Dermis microvascular lymphatic vessel endothelial cell (primary cell): ENCODE measurements at regions not wholly inside any gene's neighbourhood (a gene's known extent, or its start where the extent isn't known, plus 50 kb on each side); places are given as distances from the start of the nearest gene placed in this dataset.

ENCODE experiments used
- DNase-seq, 2 donors: peaks; one replicate each; pipeline versions ENCODE4 v3.0.0 to v3.0.0-alpha.2; 2010; ENCODE audit warnings: low read depth in 2 of 2

DNA sequence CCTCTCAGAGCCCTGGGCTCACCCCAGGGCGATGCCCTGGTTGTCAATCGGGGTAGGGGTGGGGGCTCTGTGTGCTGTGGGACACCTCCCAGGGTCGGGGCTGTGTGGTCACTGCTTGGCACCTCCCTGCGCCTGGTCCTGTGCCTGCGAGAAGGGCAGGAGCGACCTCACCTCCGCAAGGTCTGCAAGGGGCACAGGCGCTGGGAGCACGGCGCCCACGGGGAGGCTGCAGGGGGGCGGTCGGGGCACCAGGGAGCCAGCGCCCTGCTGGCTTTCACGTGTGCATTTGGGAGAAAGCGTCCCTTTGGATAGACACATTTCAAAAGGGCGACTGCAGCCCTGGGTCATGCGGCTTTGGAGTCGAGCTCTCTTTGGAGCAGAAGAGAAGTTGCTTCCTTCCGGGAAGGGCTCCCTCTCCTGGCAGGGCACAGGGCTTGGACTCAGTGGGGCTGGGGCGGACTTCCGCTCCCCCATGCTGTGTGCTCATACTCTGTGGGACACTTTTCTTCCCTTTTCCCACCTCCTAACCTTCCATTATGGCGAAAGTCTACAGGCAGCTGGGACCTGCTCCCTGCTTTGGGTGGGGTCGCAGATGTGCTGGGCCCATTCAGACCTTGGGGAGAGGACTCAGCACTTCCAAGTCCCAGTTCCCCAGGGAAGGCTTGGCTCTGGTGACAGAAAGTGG lies 52.9 kb upstream of the SLC28A3 start:
- no peak for DNase-seq

DNA sequence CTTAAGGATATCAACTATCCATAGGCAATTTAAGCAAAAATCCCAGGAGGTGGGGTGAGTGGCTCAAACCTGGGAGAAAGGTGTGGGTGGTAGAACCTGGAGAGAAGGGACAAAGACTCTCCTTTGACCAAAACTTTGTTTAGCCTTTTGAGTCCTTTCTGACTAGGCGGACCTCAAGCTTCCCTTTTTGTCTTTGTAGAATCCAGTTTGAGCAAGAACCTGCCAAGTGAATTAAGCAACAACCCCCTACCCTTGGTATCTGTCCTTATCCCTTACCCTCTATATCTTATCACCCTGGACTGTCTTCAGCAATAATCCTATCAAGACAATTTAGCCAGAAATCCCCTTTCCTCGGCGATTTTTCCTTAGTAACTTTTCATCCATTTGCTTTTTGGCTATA lies 53.5 kb upstream of the SLC28A3 start:
- DNase-seq, result no peak

DNA sequence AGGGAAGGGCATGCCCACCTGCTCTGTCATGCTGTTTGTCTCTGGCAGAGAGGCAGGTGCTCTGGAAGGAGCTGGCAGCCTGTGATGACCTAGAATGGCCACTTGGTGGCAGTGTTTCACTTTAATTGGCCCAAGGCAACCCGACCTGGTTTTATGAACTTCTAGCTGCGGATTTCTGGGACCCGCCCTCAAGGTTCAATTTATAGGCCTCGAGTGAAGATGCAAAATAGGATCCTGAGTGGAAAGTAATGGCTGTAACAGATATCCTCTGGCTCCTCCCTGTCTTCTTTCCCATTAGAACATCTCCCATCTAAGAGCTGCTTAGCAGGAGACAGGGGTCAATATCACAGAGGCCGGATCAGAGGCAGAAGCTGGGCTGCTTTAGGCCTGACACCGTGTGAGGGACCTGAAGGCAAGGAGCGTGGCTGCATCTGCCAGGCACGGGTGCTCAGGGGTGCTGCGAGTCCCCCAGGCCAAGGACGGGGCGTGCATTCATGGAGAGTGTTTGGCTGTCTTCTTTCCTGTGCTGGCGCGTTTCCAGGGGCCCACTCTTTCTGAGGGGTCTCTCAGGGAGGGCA lies 56.7 kb upstream of the SLC28A3 start:
- DNase-seq, result peak; percentile 28 to 75

DNA sequence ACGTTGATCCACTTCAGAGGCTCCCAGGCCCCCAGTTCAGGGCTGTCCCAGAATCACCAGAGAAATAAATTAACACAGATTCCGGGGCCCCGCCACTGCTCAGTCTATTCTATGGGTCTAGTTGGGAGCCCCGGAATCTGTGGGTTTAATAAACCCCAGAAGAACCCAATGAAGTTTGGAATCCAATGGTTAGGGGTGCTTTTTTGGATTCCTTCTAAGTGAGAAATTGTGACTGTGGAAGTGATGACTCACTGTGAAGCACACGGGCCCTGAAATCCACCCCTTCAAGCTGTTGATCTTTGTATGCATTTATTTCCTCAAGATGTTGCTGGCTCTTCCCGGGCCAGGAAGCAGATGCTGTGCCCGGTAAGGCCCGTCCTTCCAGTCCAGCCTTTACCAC lies 57.3 kb upstream of the SLC28A3 start:
- peak in 1 of 2 donors; percentile 67 for DNase-seq

DNA sequence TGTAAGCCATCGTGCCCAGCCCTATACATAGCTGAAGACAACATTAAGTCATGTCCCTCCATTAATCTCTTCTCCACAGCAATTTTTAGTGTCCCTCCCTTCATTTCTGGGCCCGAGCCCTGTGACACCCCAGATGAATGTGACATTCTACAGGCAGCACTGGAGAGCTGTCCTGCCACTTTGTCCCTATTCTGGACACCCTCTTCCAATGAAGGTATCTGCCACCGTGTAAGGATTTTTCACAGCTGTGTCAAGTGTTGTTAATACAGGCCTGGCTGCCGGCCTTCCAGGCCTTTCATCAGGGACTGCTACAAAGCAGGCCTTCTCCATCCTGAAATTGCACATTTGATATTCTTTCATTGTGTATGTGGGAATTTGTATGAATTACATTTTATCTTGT lies 62.0 kb upstream of the SLC28A3 start:
- DNase-seq, result no peak

DNA sequence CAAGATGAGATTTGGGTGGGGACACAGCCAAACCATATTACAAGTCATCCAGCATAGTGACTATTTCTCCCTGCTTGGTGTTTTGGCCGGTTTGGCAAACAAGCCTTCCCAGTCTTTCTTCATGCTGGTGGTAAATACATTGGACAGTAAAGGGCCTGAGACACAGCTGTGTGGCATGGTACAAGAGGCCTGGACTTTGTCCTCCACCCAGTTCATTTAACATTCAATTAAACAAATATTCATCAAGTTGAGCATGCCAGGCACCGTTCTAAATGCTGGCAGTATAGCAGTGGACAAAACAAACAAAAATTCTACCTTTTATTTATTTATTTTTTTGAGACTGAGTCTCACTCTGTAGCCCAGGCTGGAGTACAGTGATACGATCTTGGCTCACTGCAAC lies 62.7 kb upstream of the SLC28A3 start:
- no peak for DNase-seq

DNA sequence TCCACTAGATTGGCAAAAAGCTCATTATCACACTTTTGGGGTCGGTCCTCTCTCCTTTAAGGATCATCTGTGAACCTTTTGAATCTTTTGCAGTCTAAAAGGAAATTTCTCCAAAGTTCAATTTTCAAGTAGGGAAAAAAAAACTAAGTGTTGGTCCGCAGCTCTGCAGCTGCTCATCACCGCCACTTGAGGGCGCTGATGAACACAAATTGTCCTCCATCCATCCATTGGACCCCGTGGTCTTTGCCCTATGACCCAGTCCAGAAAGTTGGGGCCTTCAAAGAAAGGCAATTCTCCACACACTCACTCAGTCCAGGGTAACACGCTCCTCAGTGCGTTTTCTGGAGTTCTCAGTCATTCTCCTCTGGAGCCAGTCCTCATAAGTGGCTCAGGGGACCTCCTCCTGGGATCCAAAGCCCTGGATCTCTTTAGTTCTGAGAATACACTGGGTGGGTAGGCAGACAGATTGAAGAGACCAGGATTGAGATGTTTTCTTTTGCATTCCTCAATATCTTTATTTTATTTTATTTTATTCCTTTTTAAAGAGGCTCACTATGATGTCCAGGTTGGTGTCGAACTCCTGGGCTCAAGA lies 63.6 kb upstream of the SLC28A3 start:
- peak in 1 of 2 donors; percentile 4 for DNase-seq

DNA sequence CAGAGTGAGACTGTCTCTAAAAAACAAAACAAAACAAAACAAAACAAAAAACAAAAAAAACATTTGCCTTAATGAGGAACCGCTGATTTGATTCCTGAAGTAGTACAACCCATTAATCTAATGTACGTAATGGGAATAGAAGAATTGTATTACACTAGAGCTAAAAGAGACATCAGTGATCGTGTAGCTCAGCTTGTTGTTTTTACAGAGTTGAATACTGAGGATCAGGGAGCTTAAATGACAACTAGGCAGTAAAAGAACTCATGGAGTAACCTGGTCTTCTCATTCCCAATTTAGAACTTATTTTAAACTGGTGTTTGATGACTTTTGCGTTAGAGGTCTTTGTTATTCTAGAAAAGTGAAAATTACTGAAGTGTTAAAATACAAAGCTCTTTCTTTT lies 65.1 kb upstream of the SLC28A3 start:
- no peak for DNase-seq

DNA sequence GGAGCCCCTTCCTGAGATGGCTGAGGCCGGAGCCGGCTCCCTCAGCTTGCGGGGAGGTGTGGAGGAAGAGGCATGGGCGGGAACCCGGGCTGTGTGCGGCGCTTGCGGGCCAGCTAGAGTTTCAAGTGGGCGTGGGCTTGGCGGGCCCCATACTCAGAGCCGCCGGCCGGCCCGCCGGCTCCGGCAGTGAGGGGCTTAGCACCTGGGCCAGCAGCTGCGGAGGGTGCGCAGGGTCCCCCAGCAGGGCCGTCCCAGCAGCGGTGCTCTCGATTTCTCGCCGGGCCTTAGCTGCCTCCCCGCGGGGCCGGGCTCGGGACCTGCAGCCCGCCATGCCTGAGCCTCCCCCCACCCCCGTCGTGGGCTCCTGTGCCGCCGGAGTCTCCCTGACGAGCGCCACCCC lies 67.9 kb upstream of the SLC28A3 start:
- no peak for DNase-seq

DNA sequence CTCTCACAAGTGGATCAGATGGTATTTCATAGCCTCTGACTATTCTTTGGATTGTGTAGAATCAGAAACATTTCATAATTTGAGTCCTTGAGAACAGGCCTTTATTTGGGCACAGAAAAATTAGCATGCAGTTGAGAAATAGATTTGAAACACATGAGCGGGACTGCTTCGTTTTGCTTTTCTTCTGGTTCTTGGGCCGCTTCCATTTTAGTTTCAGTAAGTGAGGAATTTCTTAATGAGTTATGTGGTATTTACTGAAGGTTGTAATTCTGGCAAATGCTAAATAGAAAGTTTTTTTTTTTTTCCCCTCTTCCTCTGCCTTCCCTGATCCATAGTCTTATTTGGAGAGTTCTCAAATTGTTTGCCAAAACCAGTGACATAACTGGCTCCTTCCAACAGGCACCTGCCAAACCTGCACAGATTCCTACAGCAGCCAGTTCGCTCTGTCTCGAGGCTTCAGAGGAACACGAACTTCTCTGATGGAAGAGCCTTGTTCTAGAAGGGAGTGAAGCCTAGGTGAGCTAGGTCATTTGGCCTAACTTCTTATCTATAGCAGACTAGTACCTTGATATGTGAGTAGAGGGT lies 71.2 kb upstream of the SLC28A3 start:
- DNase-seq, result no peak

DNA sequence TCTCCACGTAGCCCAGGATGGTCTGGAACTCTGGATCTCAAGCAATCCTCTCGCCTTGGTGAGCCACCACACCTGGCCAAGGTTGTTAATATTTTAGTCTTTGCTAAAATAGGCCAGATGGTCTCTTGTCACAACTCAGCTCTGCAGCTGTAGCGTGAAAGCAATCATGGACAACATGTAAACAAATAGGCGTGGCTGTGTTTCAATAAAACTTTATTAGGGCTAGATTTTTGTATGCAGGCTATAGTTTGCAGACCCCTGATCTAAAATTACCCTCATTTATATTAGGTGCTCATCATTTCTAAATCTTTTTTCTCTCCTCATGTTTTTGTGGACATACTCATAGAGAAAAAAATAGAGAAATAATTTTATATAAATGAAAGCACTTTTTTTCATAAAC lies 72.1 kb upstream of the SLC28A3 start:
- no peak for DNase-seq

DNA sequence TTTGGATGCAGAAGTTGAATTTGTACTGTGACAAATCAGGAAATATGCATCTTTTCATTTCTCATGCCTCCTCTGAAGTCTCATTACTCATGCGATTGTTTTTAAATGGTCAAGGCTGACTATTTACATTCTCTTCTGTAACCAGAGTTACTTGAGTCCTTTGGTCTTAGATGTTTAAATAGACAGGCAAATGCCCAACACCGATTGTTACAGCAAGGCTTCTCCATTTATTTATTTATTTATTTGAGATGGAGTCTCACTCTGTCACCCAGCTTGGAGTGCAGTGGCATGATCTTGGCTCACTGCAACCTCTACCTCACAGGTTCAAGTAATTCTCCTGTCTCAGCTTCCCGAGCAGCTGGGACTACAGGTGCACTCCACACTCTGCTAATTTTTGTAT lies 72.7 kb upstream of the SLC28A3 start:
- DNase-seq, result no peak

DNA sequence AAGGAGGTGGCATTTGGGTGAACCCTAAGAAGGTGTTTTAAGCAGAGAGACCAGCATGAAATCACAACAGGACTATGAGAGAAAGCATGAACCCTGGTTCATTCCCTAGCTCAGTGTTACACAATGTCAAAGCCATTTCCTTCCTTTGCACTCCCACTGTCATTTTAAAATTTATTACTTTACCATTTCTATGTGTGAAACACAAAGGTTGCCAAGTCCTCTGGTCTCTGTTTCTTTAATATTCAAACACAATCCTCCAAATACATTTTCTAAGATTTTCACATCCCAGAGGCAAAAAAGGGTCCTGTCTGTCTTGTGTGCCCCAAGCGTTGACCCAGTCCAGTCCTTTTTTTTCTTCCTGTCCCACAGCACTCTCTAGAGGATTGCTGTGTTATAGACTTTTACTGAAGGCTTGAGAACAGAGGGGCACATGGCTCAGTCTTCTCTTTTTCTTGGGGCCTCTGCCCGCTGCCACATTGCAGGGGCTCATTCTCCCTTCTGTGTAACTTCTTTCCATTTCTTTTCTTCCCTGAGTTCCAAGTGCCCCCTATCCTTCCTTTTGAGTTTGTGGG lies 78.6 kb upstream of the SLC28A3 start:
- no peak for DNase-seq

DNA sequence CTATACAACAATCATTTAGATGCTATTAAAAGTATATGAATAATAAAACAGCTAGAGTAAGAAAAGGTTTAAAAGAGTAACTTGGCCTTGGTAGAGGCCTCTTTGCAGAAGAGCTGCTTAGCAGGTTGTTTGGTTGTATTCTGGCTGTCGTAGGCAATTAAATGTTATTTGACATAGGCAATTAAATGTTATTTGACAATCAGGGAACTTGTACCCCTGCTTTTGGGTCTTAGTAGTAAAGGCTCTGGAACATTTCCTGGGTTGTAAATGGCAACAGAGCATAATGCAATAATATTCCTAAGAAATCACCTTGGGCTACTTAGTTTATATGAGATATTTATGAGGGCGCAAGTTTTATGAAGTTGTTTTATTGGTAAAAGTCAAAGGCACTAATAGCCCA lies 84.4 kb upstream of the SLC28A3 start:
- DNase-seq, result no peak

DNA sequence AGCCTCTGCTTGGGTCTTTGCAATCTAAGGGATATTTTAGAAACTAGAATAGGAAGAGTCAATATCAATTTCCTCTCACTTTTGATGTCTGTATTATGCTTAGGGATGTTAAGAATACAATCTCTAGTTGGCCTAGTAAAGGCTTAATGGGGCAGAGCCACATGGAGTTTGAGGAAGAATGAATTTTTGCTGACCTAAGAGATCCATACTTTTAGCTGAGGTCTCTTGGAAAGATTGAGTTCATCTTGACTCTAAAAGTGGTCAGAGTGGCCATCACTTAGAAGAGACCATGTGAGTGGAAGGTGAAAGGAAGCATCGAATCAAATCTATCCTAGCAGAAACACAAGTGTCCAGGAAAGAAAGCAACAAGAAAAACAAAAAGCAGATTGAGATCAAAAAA lies 92.2 kb upstream of the SLC28A3 start:
- no peak for DNase-seq

DNA sequence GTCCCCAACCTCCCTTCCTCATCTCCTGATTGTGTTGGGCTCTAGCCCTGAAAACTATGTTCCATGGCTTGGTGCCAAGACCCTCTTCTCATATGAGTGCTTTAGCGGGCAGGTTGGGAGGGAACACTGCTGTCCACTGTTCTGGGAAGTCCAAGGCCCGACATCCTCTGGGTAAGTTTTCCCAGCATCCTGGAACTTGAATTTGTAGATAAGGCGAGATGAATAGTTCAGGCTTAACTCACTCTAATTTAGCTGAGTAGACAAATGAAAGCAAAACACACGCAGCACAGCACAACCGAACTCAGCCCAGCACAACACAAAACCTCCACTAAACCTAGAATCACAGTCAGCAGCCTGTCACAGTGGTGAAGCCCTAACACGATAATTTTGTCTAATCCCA lies 95.3 kb upstream of the SLC28A3 start:
- DNase-seq, result no peak

DNA sequence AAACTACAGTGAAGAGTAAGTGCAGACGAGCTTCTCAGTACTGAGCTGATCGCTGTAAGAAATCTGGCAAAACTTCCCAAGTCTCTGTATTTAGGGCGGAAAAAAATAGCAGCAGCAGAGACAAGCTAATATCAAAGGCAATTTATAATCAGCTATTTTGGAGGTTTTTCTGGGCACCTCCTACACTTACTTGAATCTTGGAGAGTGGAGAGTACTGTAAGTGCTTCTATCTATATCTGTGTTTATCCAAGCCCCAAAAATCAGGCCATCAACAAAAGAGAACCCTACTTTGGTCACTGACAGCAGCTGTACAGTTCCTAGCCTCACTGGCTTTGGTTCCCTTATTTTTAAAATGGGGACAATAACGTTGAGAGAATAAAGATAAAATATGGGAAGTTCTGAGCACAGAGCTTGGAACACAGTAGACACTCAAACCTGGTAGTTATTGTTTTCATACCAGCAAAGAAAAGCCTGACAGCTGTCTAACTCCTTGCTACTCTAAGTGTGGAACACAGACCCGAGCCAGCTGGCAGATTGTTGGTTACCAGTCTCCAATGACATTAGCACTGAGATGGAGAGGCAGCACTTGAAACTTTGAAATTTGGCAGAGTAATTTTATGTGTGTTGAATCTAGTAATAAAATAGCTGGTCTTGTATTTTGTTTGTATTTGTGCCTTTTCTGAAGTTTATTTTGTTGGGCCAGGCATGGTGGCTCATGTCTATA lies 96.0 kb upstream of the SLC28A3 start:
- no peak for DNase-seq

DNA sequence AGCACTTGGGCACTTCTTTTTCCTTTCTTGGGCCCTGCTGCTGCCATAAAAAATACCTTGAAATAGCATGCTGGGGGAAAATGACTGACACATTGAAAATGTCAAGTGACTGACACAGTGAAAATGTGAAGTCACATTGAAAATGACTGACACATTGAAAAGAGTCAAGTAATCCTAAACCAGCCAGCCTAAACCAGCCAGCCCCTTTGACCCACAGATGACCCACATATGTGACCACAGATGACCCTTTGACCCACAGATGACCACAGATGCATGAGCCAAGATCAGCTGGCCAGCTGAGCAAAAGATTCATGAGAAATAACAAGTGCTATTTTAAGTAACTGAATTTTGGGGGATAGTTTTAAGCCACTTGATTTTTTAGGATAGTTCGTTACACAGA lies 97.8 kb upstream of the SLC28A3 start:
- DNase-seq, result no peak

DNA sequence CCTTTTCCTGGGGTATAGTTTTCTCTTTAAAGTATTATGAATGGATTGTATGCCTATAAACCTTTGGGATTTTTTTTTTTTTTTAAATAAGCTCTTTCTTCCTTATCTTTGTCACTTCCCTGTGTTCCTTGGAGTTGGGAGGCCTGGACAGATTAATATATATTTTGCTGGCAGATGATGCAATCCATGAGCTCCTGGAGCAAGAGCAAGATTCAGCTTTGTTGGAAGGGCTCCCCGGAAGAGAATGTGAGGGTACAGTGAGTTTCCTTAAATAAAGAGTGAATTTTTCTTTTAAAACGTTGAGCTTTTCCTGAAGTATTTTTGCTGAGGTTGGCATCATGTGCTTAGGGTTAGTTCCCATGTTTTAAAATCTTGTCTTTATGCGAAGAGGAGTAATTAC lies 98.7 kb upstream of the SLC28A3 start:
- DNase-seq, result no peak

DNA sequence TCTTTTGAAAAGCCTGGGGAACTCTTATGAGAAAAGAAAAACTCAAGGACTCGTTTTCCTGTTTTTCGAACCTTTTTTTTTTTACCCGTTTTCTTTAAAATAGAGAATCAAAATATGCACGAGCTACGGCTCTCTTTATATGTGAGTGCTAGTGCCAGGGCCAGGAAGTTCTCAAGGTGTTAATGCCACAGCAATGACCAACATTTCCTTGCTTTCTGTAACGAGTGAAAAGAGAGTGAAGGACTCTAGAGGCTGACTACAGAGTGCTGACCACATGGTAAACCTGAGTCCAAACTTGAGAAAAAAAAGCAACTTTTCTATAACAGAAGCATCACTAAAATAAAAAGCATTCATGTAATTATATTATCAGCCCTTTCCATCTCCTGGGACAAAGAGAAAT lies 102.2 kb upstream of the SLC28A3 start:
- no peak for DNase-seq

DNA sequence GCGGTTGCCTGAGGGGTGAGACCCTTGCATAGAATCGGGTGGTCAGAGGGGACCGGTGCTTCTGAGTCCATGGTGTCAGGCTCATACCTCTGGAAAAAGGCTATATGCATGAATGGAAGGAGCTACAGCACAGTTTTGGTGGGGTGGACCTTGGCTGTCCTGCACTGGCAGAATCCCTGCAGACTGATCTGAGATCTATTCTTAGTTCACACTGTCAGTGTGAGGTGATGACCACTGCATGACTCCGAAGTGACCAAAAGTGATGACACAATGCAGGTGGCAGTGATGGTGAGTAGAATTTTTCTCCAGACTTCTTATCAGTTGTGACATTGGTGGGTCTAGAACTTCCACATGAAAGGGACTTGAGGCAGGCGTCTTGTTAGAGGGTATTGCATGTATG lies 105.2 kb upstream of the SLC28A3 start:
- no peak for DNase-seq

DNA sequence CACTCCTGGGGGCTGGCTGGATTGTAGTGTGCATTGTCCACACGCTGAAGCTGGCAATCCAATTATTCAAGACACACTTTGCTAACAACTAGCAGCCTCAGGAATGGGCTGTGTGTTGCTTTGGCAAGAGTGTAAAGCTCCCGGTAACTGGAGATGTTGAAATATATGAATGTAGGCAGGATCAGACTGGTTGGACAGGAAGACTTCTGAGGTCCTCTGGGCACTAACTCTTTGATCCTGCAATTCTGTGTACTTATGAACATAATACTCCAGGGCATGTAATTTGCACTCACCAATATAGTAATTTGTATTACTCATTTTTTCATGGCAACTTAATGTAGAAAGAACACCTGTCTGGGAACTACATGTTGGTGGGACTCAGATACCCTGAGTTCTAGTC lies 106.7 kb upstream of the SLC28A3 start:
- DNase-seq, result no peak
